HepG2 (cell line): ENCODE measurements at regions not wholly inside any gene's neighbourhood (a gene's known extent, or its start where the extent isn't known, plus 50 kb on each side); places are given as distances from the start of the nearest gene placed in this dataset.

Source experiments
- GABPB1 ChIP-seq: IDR thresholded peaks from 2 replicates; pipeline ENCODE4 v1.6.1; 2016; ENCODE audit warnings: mild to moderate bottlenecking, missing genetic modification reagents, moderate library complexity, missing compliant biosample characterization
- MXI1 ChIP-seq: IDR thresholded peaks from 3 replicates; pipeline ENCODE4 v1.6.1; 2012; ENCODE audit warnings: low read depth, low read length, inconsistent platforms, borderline replicate concordance
- POGZ ChIP-seq: sonication (generic); formaldehyde crosslinking; IDR thresholded peaks from 2 replicates; pipeline ENCODE4 v1.4.0; 2020; ENCODE audit warnings: mild to moderate bottlenecking, missing genetic modification reagents
- SNAI1 ChIP-seq: sonication (generic); formaldehyde crosslinking; IDR thresholded peaks from 2 replicates; pipeline ENCODE4 v1.5.0; 2020; ENCODE audit warnings: mild to moderate bottlenecking, missing genetic modification reagents, borderline replicate concordance
- SRSF4 ChIP-seq: fragments of 200-400 bp; formaldehyde crosslinking; IDR thresholded peaks from one replicate; pipeline ENCODE4 v1.6.1; 2018; ENCODE audit warnings: mild to moderate bottlenecking, low read depth, low read length, moderate library complexity; ENCODE audit not compliant: poor library complexity, severe bottlenecking
- ZNF660 ChIP-seq: sonication (generic); formaldehyde crosslinking; IDR thresholded peaks from 2 replicates; pipeline ENCODE4 v1.5.1; 2020; ENCODE audit warnings: mild to moderate bottlenecking, low read depth, missing genetic modification reagents, borderline replicate concordance
- ZNF790 ChIP-seq: sonication (generic); formaldehyde crosslinking; IDR thresholded peaks from 2 replicates; pipeline ENCODE4 v1.8.0; 2022; ENCODE audit warnings: missing genetic modification reagents, mild to moderate bottlenecking, borderline replicate concordance

- no peak for TF ChIP-seq SRSF4
- TF ChIP-seq POGZ (CRISPR knock-in tag): no peak
- no peak for TF ChIP-seq GABPB1 (CRISPR knock-in tag)
- no peak for TF ChIP-seq ZNF790 (CRISPR knock-in tag)
- TF ChIP-seq MXI1: no peak
- no peak for TF ChIP-seq SNAI1 (CRISPR knock-in tag)
- no peak for TF ChIP-seq ZNF660 (CRISPR knock-in tag)
These were observed 79.2 kb upstream of the EFHC2 start for GRCh38 chrX:44422631-44423030.
